ENCODE measurements at regions not wholly inside any gene's neighbourhood (a gene's known extent, or its start where the extent isn't known, plus 50 kb on each side); places are given as distances from the start of the nearest gene placed in this dataset.

DNA sequence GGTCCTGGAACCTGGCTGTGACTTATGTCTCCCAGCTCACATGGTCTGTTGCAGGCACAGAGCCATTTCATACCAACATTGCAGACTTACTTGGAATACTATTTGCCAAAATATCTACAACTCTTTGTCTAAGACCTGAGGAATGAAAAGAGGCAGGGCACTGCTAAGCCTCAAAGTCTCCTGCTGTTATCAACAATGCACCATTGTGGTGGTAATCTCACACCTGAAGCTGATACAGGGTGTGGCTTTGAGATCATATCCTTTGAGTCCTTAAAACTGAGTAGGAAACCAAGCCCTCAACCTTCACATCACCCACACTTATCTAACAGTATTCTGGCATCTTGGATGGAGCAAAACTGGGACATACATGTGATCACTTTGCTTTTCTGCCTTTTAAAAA, 782.0 kb downstream of the EPHA3 start:
- H3K27ac ChIP-seq (replicated peaks) = no peak overlapping the region
- no peaks in the 10 kb centered on the region for H3K4me1 ChIP-seq
- peaks cover 15% of the 10 kb centered on the region for H3K9me3 ChIP-seq (replicated peaks)
- no peaks in the 10 kb centered on the region for H3K36me3 ChIP-seq
- DNase-seq = no peak
- TF ChIP-seq, protein P1, sequence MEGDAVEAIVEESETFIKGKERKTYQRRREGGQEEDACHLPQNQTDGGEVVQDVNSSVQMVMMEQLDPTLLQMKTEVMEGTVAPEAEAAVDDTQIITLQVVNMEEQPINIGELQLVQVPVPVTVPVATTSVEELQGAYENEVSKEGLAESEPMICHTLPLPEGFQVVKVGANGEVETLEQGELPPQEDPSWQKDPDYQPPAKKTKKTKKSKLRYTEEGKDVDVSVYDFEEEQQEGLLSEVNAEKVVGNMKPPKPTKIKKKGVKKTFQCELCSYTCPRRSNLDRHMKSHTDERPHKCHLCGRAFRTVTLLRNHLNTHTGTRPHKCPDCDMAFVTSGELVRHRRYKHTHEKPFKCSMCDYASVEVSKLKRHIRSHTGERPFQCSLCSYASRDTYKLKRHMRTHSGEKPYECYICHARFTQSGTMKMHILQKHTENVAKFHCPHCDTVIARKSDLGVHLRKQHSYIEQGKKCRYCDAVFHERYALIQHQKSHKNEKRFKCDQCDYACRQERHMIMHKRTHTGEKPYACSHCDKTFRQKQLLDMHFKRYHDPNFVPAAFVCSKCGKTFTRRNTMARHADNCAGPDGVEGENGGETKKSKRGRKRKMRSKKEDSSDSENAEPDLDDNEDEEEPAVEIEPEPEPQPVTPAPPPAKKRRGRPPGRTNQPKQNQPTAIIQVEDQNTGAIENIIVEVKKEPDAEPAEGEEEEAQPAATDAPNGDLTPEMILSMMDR (IDR thresholded peaks at IDR 0.05; ENCODE audit: borderline replicate concordance) = no peak
- H3K4me3 ChIP-seq = no peak overlapping the region
- no peaks in the 10 kb centered on the region for H3K27me3 ChIP-seq (ENCODE audit: low read depth)
- intact Hi-C loops (cut with micrococcal nuclease) = no loop called here

DNA sequence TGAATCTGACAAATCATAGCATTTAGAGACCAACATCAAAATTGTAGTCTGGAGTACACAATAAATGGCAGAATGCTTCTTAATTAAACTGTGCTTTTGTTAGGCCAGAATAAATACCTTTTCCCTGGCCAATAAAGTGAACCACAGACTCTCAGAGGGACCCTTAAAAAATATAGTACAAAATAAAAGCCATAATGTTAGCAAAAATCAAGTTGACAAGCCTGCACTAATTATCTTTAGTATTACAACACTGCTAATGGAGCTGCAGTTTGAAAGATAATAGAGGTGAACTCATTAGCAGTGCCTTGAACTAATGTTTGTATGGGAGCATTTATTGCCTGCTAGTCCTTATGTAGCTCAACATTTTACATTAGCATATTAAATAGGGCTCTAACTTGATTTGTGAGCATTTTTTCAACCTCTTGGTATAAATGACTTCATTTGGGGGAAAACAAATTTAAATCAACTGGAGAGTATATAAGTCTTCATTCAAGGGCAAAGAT, 801.3 kb downstream of the EPHA3 start:
- H3K36me3 ChIP-seq = no peaks in the 10 kb centered on the region
- no peak overlapping the region for H3K27ac ChIP-seq (replicated peaks)
- H3K4me3 ChIP-seq = no peak overlapping the region
- intact Hi-C loops (cut with micrococcal nuclease) = no loop called here
- peaks cover 18% of the 10 kb centered on the region for H3K9me3 ChIP-seq (replicated peaks)
- no peak for DNase-seq
- H3K27me3 ChIP-seq (ENCODE audit: low read depth) = no peaks in the 10 kb centered on the region
- H3K4me1 ChIP-seq = no peaks in the 10 kb centered on the region
- TF ChIP-seq, protein P1 (IDR thresholded peaks at IDR 0.05; ENCODE audit: borderline replicate concordance) = no peak

DNA sequence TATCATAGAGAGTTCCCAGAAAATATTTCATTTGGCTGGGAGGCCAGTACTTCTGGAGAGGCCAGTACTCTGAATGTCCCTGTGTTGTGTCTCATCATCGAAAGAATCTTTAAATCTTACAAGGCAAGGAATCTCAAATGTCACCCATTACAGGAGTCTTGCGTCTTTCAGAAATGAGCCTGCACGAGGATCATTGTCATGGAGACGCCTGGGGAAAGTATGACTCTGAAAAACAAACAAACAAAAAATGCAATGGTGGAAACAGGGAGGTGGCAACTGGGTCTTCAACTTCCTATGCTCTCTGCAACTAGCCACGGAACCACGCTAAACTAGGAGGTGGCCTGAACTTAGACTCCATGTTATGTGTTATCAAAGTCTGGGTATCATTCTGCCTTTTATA, 804.6 kb downstream of the EPHA3 start:
- TF ChIP-seq, protein P1 (IDR thresholded peaks at IDR 0.05; ENCODE audit: borderline replicate concordance) = no peak
- no peaks in the 10 kb centered on the region for H3K27me3 ChIP-seq (ENCODE audit: low read depth)
- intact Hi-C loops (cut with micrococcal nuclease) = no loop called here

DNA sequence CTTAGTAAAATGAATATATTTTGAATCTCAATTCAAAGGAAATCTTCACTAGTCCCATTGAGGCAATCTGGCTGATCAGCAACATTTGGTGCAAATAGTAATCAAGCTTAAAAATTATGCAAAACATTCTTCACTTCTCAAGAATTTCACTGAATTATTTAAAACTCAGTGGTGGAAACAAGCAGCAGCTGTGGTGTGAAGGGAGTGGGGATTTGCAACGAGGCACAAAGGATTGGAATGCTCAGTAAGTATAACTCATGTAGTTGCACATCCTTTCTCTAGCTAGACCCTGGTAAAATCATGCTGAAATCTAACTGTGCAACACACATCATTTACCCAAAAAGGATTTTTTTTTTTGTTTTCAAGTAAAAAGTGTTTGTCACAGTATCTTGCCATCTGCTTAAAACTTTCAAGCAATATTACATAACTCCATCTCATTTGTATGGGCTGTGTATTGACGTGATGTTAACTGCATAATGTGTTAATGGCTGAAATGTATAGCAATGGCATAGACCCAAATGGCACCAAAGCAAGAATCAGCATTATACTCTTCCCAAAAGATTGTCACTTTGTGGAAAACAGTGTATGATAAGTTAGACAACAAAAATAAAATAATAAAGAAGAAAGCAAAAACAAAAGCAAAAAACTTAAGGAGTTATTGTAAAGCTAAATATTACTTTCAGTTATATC, 816.6 kb downstream of the EPHA3 start:
- Histone ChIP-seq H3K27ac (replicated peaks) (no peak overlapping the region), H3K27me3 (ENCODE audit: low read depth) (no peaks in the 10 kb centered on the region), H3K4me3 (no peak overlapping the region), H3K9me3 (replicated peaks) (peaks cover 11% of the 10 kb centered on the region), H3K36me3 (no peaks in the 10 kb centered on the region), H3K4me1 (no peaks in the 10 kb centered on the region)
- intact Hi-C loops (cut with micrococcal nuclease) = no loop called here
- DNase-seq = no peak
- TF ChIP-seq, protein P1 (IDR thresholded peaks at IDR 0.05; ENCODE audit: borderline replicate concordance) = no peak

More for the DNA sequence above, 804.6 kb downstream of the EPHA3 start:
- H3K36me3 ChIP-seq = no peaks in the 10 kb centered on the region
- H3K4me1 ChIP-seq = no peaks in the 10 kb centered on the region
- H3K4me3 ChIP-seq = no peak overlapping the region
- H3K9me3 ChIP-seq (replicated peaks) = peaks cover 12% of the 10 kb centered on the region
- DNase-seq = no peak
- H3K27ac ChIP-seq (replicated peaks) = no peak overlapping the region

DNA sequence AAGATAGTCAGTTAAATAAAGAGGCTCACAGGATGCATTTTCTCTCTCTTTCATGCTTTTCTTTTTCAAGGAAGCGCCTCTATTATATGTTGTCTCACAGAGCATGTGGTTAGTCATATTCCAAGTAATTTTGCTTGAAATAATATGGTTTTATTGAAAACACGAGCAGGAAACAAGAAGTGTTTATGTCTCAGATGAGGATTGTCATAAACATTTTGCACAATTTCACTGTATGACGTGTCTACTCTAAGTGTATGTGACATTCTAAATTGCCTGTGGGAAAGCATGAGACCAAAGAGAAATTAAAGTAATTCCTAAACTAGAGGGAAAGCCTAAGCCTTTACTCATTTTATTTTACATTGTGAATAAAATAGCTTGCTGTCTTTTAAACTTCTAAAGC, 818.6 kb downstream of the EPHA3 start:
- TF ChIP-seq, protein P1 (IDR thresholded peaks at IDR 0.05; ENCODE audit: borderline replicate concordance) = no peak
- Histone ChIP-seq H3K27ac (replicated peaks) (no peak overlapping the region), H3K27me3 (ENCODE audit: low read depth) (no peaks in the 10 kb centered on the region), H3K4me1 (no peaks in the 10 kb centered on the region), H3K4me3 (no peak overlapping the region), H3K36me3 (no peaks in the 10 kb centered on the region), H3K9me3 (replicated peaks) (peaks cover 9% of the 10 kb centered on the region)
- DNase-seq = no peak
- intact Hi-C loops (cut with micrococcal nuclease) = no loop called here

All from left ventricle myocardium inferior (tissue), 1 donor.